ENCODE measurements at regions not wholly inside any gene's neighbourhood (a gene's known extent, or its start where the extent isn't known, plus 50 kb on each side); places are given as distances from the start of the nearest gene placed in this dataset.

DNA sequence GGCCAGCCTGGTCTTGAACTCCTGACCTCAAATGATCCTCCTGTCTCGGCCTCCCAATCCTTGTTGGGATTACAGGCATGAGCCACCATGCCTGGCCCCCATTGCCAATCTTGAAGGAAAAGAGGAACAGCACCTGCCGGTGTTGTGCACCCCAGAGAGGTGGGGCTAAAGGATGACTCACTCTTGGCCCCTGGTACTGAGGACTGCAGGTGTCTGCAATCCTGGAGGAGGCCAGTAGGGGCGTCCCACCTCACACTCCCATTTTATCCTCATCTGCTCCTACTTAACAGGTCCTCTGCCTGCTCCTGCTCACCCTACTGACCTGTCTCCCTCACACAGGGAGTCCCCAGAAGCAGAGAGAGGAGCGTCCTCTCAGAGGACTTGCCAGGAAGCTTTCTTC lies 390.4 kb downstream of the ARHGEF28 start:
- TF ChIP-seq, protein P1, sequence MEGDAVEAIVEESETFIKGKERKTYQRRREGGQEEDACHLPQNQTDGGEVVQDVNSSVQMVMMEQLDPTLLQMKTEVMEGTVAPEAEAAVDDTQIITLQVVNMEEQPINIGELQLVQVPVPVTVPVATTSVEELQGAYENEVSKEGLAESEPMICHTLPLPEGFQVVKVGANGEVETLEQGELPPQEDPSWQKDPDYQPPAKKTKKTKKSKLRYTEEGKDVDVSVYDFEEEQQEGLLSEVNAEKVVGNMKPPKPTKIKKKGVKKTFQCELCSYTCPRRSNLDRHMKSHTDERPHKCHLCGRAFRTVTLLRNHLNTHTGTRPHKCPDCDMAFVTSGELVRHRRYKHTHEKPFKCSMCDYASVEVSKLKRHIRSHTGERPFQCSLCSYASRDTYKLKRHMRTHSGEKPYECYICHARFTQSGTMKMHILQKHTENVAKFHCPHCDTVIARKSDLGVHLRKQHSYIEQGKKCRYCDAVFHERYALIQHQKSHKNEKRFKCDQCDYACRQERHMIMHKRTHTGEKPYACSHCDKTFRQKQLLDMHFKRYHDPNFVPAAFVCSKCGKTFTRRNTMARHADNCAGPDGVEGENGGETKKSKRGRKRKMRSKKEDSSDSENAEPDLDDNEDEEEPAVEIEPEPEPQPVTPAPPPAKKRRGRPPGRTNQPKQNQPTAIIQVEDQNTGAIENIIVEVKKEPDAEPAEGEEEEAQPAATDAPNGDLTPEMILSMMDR (IDR thresholded peaks at IDR 0.05; ENCODE audit: low read length, missing control alignments), result peak; percentile 3

DNA sequence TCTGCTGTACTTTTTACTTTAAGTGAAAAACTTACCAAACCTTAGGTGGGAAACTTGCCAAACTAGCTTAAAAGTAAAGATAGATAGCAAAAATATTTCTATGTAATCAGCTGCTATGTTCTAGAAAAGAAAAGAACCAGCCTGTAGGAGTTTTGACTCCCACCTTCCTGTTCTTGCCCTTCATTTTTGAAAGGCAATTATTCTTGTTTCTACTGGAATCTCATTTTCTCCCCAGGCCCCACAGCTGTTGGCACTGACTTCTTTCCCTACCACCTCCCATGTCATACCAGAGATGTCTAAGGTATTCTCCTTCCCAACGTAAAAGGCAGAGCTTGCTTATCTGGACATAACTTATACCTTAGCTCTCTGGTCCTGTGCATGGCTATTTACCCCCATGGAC lies 389.7 kb downstream of the ARHGEF28 start:
- H3K4me3 ChIP-seq (replicated peaks; ENCODE audit: low read depth, low read length), result no peak overlapping the region
- TF ChIP-seq, protein P1 (IDR thresholded peaks at IDR 0.05; ENCODE audit: low read length, missing control alignments), result no peak
- peak; percentile 58 for DNase-seq (ENCODE audit: low read depth)

More for the DNA sequence above, 390.4 kb downstream of the ARHGEF28 start:
- DNase-seq (ENCODE audit: low read depth), result no peak
- no peak overlapping the region for H3K4me3 ChIP-seq (replicated peaks; ENCODE audit: low read depth, low read length)

DNA sequence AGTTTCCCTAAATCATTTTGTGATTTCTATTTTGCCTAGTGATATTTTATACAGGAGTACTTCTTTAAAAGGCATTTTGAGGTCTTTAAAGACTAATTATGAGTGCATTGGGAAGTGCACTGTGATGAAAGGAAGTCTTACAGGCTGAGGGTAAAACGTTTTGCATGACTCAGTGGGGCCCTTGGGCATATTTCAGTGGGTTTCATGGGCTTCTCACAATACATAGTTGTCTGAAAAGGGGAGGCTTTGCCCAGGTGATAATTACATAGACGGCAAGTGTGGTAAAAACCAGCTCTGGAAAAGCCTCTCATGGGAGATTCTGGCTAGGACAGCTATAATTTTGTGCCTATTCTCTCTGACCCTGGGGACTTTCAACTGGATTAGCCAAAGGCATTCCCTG lies 387.2 kb downstream of the ARHGEF28 start:
- TF ChIP-seq, protein P1 (IDR thresholded peaks at IDR 0.05; ENCODE audit: low read length, missing control alignments), result no peak
- no peak for DNase-seq (ENCODE audit: low read depth)
- H3K4me3 ChIP-seq (replicated peaks; ENCODE audit: low read depth, low read length), result no peak overlapping the region

DNA sequence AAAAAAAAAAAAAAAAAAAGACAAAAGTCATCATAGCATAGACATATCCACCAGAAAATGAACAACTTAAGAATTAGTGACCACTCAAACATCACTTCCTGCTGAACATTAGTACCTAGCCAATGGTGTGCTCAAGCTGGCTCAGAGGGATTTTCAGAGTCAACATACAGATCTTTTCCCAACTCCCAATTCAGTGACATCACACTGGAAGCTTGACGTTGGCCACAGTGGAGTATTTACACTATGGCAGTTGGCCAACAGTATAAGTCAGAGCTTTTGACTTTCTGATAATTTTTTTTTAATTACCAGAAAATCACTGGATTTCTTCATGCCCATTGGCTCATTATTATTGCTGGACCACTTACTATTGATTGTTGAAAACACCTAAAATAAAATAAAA lies 383.5 kb downstream of the ARHGEF28 start:
- H3K4me3 ChIP-seq (replicated peaks; ENCODE audit: low read depth, low read length), result no peak overlapping the region
- no peak for DNase-seq (ENCODE audit: low read depth)
- TF ChIP-seq, protein P1 (IDR thresholded peaks at IDR 0.05; ENCODE audit: low read length, missing control alignments), result no peak

DNA sequence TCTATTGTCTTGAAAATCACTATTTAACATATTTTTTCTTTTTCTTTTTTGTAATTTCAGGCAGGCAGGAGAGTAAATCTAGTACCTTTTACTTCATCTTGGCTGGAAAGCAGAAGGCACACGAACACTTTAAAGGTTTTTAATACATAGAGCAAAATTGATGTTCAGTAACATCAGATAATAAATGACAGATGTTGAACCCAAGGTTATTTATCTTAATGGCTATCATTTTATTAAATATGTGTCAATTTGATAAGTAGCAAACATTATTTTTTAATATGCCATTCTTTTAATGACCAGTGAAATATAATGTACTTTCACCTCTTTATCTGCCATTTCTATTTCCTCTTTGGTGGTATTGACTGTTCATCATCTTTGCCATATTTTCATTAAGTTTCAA lies 381.2 kb downstream of the ARHGEF28 start:
- TF ChIP-seq, protein P1 (IDR thresholded peaks at IDR 0.05; ENCODE audit: low read length, missing control alignments), result no peak
- DNase-seq (ENCODE audit: low read depth), result no peak
- no peak overlapping the region for H3K4me3 ChIP-seq (replicated peaks; ENCODE audit: low read depth, low read length)

DNA sequence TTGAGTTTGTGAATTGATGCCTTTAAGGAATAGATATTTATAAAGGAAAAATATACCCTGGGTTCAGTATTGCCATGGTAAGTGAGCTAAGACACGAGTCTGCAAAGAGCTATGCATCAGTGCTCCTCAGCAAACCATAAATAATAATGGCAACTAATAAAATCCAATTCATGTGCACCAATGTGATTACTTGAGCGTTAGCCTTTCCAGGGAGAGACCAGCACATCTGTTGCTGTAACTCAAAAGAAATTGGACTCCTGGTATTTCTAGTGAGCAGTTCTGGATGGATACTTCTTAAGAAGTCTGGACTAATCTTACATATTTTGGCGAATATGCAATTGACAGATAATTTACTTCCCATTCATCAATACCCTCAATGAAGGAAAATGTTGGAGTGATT lies 373.3 kb downstream of the ARHGEF28 start:
- TF ChIP-seq, protein P1 (IDR thresholded peaks at IDR 0.05; ENCODE audit: low read length, missing control alignments), result no peak
- H3K4me3 ChIP-seq (replicated peaks; ENCODE audit: low read depth, low read length), result no peak overlapping the region
- no peak for DNase-seq (ENCODE audit: low read depth)

DNA sequence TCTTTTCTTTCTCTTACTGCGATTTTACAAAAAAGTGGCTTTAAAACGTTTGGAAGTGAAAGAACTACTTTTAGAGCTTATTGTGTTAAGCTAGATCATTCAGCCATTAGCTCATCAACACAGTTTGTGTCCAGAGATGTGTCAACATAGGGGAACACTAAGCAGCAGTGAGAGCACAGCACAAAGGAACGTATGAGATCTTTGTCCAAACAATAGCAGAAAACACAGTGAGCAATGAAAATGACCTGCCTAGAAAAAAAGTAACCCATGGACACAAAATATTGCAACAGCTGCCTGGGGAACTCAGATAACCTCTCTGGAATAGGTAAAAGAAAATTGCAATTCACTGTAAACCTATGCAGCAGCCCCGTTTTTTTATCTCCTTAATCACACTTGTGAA lies 372.5 kb downstream of the ARHGEF28 start:
- H3K4me3 ChIP-seq (replicated peaks; ENCODE audit: low read depth, low read length), result no peak overlapping the region
- peak; percentile 63 for DNase-seq (ENCODE audit: low read depth)
- TF ChIP-seq, protein P1 (IDR thresholded peaks at IDR 0.05; ENCODE audit: low read length, missing control alignments), result no peak
